DND-41 (cell line): ENCODE measurements at regions not wholly inside any gene's neighbourhood (a gene's known extent, or its start where the extent isn't known, plus 50 kb on each side); places are given as distances from the start of the nearest gene placed in this dataset.

Experiments
- EZH2 ChIP-seq: IDR thresholded peaks from 3 replicates; pipeline ENCODE4 v1.6.1; 2012; ENCODE audit warnings: borderline replicate concordance, low read depth, mild to moderate bottlenecking, moderate library complexity, low read length, inconsistent platforms; ENCODE audit not compliant: severe bottlenecking
- TF ChIP-seq, protein P1 (sequence below): IDR thresholded peaks from 2 replicates; pipeline ENCODE4 v1.5.1; 2012; ENCODE audit warnings: borderline replicate concordance, low read length, moderate library complexity, mild to moderate bottlenecking; ENCODE audit not compliant: poor library complexity, severe bottlenecking; ENCODE audit errors: extremely low read depth

DNA sequence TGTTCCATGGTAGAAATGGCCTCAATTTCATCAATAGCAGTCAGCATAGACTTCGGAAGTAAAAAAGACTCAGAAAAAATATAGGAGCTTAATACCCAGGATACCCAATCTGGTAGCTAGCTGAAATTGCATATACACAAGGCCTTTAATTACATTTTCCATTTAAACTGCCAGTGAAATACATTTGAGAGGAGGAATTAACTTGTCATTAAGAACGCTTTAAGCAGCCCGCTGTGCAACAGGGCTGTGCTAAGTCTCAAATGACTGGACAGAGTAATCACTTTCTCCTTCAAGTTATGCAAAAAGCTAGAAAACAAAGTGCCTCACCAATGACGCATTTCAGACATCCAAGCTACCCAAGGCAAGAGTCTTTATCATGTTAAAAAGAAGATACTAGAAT is 558.8 kb downstream of the MBD2 start:
- TF ChIP-seq, protein P1, sequence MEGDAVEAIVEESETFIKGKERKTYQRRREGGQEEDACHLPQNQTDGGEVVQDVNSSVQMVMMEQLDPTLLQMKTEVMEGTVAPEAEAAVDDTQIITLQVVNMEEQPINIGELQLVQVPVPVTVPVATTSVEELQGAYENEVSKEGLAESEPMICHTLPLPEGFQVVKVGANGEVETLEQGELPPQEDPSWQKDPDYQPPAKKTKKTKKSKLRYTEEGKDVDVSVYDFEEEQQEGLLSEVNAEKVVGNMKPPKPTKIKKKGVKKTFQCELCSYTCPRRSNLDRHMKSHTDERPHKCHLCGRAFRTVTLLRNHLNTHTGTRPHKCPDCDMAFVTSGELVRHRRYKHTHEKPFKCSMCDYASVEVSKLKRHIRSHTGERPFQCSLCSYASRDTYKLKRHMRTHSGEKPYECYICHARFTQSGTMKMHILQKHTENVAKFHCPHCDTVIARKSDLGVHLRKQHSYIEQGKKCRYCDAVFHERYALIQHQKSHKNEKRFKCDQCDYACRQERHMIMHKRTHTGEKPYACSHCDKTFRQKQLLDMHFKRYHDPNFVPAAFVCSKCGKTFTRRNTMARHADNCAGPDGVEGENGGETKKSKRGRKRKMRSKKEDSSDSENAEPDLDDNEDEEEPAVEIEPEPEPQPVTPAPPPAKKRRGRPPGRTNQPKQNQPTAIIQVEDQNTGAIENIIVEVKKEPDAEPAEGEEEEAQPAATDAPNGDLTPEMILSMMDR, result no peak
- no peak for TF ChIP-seq EZH2
